Stimulated activated CD4-positive, alpha-beta T cell treated with anti-CD3 and anti-CD28 coated beads, Interleukin-12 subunit alpha, Interleukin-12 subunit beta, amount 100 ng/mL, for 48 hours (primary cell): ENCODE measurements at regions not wholly inside any gene's neighbourhood (a gene's known extent, or its start where the extent isn't known, plus 50 kb on each side); places are given as distances from the start of the nearest gene placed in this dataset.

Experiments used
- DNase-seq, 3 donors: peaks; one replicate each; pipeline ENCODE4 v3.0.0-alpha.2; 2020; ENCODE audit warnings: low read depth in 2 of 3, low spot score in 1 of 3

DNA sequence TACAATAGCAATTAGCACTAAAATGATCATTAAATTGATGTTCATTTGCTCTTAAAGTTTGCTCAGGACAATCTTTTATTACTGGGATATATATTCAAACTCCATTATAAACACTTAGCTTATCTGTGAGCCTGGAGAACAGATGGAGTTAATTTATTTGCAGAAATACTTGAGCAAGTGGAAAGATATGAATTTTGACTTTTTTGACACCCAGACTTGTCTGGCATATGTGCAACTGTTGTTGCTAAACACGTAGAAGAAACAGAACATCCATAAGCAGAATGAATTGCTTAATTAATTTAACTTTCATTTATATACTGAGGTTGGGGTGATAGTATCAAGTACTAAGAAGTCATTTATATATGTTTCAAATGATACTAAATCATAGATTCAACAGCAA, 820.7 kb upstream of the TYRP1 start:
- no peak for DNase-seq

DNA sequence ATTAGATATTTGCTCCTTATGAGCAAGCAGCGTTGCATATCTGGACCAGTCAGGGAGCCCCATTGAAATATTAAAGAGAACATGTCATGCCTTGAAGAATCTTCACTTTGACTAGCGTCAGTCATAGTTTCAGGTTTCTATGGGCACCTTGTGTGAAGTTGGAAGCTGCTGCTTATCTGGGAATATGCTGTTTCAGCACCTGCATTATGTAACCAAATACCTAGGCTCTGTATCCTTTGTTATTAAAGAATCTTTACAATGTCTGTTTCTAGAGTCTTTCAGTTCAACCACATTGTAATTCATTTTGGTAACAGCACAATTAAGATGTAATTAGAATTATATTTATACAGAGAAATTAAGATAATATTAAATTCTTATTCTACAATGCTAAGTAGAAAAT, 818.8 kb upstream of the TYRP1 start:
- DNase-seq, result no peak

- DNase-seq, result no peak
These were observed 800.8 kb upstream of the TYRP1 start for GRCh38 chr9:11892401-11892800.

DNA sequence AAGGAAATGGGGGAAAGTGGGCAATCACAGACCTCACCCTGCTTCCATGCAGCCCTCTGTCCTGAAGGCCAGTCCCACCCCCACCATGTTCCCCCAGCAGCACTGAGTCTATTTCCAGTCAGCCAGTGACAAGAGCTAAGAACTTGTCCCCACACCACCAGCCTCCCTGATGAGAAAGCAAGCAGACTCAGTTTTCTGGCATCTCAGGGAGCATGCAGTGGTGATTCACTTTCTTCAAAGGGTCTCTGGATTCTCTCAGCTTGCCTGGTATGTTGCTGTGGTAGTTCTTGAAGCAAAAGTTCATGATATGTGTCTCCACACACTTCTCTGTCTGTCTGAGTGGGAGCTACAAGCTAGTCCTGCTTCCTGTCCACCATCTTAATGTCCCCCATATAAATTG, 799.9 kb upstream of the TYRP1 start:
- DNase-seq, result no peak

DNA sequence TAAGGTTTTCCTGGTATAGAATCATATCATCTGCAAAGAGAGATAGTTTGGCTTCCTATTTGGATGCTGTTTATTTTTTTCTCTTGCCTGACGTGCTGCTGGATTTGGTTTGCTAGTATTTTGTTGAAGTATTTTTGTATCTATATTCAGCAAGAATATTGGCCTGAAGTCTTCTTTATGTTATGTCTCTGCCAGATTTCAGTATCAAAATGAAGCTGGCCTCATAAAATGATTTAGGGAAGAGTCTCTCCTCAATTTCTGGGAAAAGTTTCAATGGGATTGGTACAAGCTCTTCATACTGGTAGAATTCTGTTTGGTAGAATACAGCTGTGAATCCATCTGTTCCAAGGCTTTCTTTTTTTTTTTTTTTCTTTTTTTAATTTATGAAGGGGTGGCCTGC, 799.0 kb upstream of the TYRP1 start:
- DNase-seq, result no peak

DNA sequence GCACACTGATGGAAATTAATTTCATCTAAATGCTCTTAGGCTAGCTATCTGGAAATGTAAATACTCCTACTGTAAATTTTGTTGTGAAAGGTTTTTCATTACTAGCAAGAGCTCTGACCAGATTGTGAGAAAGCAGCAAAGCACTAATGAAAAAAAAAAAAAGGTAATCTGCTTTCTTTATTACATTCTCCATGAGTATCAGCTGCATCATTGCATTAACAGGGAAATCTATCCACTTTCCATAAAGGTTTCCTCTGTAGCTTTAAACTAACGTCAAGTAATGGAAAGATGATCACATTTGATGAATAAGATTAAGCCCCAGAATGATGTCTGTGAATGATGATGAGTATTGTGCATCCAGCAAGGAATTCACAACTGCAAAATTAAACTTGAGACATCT, 790.6 kb upstream of the TYRP1 start:
- no peak for DNase-seq

GRCh38 chr9:11915699-11916098, 777.5 kb upstream of the TYRP1 start:
- no peak for DNase-seq

- no peak for DNase-seq
These were observed 764.3 kb upstream of the TYRP1 start for GRCh38 chr9:11928871-11929321.

DNA sequence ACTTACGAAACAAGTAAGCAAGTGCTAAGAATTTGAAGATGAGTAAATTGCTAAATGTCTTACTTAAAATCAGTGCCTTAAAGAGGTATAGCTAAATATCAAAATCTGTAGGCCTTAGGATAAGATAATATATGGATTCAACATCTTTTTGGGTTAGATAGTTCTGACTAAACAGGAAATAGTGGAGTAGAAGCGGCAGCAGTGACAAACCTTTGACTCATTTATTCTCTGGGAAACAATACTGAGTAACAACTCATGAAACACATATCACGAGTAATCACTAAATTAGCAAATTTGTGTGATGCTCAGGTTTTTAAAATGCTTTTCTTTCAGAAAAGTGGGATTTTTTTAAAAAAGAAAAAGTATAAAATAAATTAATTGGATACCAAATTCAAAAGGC, 762.1 kb upstream of the TYRP1 start:
- DNase-seq, result no peak

DNA sequence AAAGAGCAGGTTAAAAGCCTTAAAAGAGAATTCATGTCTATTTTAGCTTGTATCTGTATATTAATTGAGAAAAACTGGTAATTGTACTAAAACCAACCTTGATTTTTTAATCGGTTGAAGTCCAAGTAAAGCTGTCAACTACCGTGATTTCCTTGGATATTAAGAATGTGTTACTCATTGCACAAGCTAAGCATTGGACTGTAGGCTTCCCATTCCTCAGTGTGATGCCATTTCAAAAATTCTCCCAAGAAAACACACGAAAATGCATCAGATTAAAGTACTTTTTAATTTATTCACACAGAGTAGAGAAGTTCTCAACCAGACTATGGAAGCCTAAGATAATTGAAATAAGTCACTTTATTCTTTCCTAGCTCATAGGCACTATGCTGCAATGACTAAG, 761.4 kb upstream of the TYRP1 start:
- DNase-seq, result no peak

DNA sequence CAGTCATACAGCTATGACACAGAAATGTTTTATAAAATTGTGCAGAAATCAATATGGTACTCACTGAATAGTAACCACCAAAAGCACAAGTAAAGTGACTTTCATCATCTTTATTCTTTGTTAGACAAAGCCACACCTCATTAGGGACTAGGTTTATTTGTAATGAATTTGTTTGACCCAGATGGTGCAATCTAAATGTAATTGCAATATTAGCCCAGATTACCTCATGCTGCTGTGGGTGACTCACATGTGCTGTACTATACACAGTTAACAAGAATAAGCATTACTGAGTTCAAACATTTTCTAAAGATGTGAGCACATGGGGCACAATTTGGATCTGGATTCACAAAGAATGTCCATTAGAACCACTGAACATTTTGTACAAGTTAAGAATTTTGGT, 759.3 kb upstream of the TYRP1 start:
- no peak for DNase-seq

- no peak for DNase-seq
These were observed 746.7 kb upstream of the TYRP1 start for GRCh38 chr9:11946531-11946930.

DNA sequence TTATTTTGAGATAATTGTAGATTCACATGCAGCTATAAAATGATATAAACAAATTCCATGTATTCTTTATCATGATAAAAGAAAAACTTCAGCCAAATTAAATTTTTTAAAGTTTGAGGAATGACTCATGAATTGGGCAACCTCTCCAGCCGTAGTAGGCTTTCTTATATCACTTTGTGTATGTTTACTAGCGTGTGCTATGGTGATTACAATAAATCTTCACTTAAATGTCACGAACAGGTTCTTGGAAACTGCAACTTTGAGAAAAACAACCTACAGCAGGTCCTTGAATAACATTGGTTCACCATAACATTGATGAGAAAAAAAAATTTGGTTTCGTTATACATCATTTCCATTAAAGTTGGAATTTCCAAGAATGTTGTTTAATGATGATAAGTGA, 730.9 kb upstream of the TYRP1 start:
- no peak for DNase-seq

GRCh38 chr9:11966786-11967185, 726.4 kb upstream of the TYRP1 start:
- DNase-seq, result no peak

GRCh38 chr9:11968631-11969030, 724.6 kb upstream of the TYRP1 start:
- no peak for DNase-seq

DNA sequence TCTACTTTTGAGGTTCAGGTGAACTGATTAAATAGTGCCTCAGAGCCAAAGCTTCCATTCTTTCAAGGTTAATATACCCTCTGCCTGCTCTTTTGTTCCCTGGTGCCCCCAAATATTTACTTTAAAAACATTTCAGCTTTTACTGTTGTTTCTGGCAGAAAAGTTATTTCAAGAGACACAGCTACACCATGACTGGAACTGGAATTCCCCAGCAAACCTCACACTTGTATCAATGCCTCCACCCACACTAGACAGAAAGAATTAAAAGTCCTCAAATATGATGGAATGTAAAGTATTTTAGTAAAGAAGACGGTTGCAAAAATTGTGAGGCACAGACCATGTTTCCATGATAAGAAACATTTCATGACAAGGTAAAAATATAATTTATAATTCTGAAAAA, 720.2 kb upstream of the TYRP1 start:
- DNase-seq, result no peak

DNA sequence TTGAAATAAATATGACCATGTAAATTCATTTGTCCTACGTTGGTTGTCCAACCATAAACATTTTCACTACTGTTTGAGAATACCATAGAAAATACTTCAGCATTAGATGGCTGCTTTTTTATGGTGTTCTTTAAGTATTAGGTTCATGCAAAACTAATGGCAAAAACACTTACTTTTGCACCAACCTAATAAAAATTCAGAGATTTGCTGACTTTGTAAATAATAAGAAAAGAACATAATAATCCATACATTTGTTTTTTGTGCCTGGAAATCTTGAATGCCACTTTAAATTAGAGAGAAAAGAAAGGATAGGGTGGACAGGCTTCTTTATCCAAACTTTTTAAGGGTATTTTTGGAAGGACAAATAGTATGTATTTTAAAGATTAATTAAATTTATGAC, 719.7 kb upstream of the TYRP1 start:
- no peak for DNase-seq

DNA sequence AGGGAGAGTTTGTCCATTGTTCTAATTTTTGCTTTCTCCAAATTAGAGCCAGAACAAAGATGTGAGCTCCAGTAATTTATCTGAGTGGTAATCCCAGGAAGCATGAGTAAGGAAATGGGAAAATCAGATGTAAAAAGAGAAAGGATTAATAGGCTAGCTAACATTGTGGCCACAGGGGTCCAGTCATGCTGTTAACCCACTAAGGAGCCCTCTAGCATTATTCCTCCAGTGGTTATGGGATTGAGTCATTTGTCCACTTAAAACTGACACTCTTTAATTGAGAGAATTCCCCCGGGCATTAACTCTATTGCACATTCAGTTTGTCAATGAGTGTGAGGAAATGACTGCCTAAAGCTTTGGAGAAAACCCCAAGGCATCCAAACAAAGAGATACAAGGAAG, 700.3 kb upstream of the TYRP1 start:
- DNase-seq, result no peak

GRCh38 chr9:12014488-12014887, 678.7 kb upstream of the TYRP1 start:
- DNase-seq, result no peak

DNA sequence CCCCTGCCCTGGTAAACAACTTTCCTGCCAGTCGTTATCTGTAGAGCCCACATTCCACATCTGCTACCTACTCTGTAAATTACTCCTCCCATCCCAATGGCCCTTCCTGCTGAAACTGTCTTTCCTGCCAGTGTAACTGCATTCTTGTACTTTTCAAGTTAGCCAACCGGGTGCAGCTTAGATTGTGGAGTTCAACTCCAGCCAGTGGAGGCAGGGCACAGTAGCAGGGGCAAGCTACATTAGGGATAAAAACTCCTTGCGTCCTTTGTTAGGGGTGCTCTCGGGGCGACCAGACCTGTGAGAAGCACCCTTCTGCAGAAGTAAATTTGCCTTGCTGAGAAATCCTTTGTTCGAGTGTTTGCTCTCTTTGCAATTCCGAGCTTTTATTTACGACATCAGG, 639.0 kb upstream of the TYRP1 start:
- no peak for DNase-seq

DNA sequence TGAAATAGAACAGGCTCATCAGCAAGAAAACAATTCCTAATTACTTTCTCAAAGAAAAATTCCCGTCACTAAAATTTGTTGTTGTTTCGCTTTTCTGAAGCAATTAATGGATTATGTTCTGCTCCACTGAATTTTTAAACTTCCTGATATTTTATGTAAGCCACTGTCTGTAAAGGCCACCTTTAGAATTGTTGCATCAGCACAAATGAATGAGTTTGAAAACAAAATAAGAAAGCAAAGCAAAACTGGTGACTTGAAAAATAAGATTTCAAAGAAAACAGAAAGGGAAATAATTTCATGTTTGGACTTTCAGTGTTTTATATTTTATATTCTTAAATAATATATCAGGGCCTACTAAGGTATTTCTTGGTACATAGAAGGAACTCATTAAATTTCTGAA, 636.3 kb upstream of the TYRP1 start:
- no peak for DNase-seq

DNA sequence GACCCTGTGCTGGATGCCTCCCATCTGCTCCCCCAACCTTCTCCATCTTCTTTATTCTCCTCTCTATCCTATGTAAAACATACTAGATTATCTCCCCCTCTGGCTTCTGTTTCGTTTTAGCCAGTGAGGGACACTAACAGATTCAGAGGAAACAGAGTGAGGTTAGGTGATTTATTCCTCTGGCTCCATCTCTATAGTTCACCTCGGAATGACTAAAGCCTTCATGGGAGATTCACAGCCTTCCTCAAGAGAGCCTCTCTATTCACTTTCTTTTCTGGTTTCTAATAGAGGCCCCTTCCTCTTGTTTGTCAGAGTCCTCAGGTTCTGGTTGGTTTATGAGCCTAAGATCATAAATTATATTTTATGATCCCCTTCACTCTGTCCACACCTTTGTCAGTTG, 633.1 kb upstream of the TYRP1 start:
- no peak for DNase-seq

GRCh38 chr9:12060811-12061210, 632.4 kb upstream of the TYRP1 start:
- no peak for DNase-seq

- DNase-seq, result no peak
These were observed 628.1 kb upstream of the TYRP1 start for GRCh38 chr9:12065050-12065449.
